ENCODE measurements at regions not wholly inside any gene's neighbourhood (a gene's known extent, or its start where the extent isn't known, plus 50 kb on each side); places are given as distances from the start of the nearest gene placed in this dataset.

GRCh38 chr7:91425149-91425548, 160.9 kb downstream of the FZD1 start:
- no peak for DNase-seq
- Histone ChIP-seq H3K27ac (no peak overlapping the region), H3K36me3 (replicated peaks in 1 of 2) (no peaks in the 10 kb centered on the region), H3K4me1 (replicated peaks in 1 of 2) (no peaks in the 10 kb centered on the region), H3K4me3 (no peak overlapping the region), H3K27me3 (no peaks in the 10 kb centered on the region), H3K9me3 (replicated peaks in 1 of 3) (no peaks in the 10 kb centered on the region)
- WGBS, 4 donors: 63 to 71% (median 69%) methylated on average over 6 of the region's 6 CpGs
- no peak for TF ChIP-seq CTCF (IDR thresholded peaks at IDR 0.05)
- TF ChIP-seq POLR2A (IDR thresholded peaks at IDR 0.05): no peak
- intact Hi-C loops (cut with DNase I): no loop called here

GRCh38 chr7:91427051-91427450, 162.8 kb downstream of the FZD1 start:
- no peaks in the 10 kb centered on the region for H3K36me3 ChIP-seq (replicated peaks in 1 of 2)
- no peak overlapping the region for H3K4me3 ChIP-seq
- H3K27me3 ChIP-seq: no peaks in the 10 kb centered on the region
- H3K27ac ChIP-seq: no peak overlapping the region
- no peaks in the 10 kb centered on the region for H3K4me1 ChIP-seq (replicated peaks in 1 of 2)
- TF ChIP-seq POLR2A (IDR thresholded peaks at IDR 0.05) (no peak), CTCF (IDR thresholded peaks at IDR 0.05) (no peak)
- DNase-seq: no peak
- intact Hi-C loops (cut with DNase I): no loop called here
- no peaks in the 10 kb centered on the region for H3K9me3 ChIP-seq (replicated peaks in 1 of 3)

- WGBS, 4 donors: 67 to 79% (median 71%) methylated on average over 1 of the region's 1 CpG
- TF ChIP-seq POLR2A (IDR thresholded peaks at IDR 0.05): no peak
- no peak for TF ChIP-seq CTCF (IDR thresholded peaks at IDR 0.05)
- H3K4me3 ChIP-seq: no peak overlapping the region
These were observed 167.4 kb downstream of the FZD1 start for GRCh38 chr7:91431601-91432000.

GRCh38 chr7:91434836-91435235, 170.6 kb downstream of the FZD1 start:
- no peaks in the 10 kb centered on the region for H3K4me1 ChIP-seq (replicated peaks in 1 of 2)
- H3K4me3 ChIP-seq: no peak overlapping the region
- WGBS, 4 donors: 73 to 80% (median 76%) methylated on average over 6 of the region's 6 CpGs
- no peak overlapping the region for H3K27ac ChIP-seq
- H3K27me3 ChIP-seq: no peaks in the 10 kb centered on the region
- intact Hi-C loops (cut with DNase I): no loop called here
- no peaks in the 10 kb centered on the region for H3K9me3 ChIP-seq (replicated peaks in 1 of 3)
- TF ChIP-seq POLR2A (IDR thresholded peaks at IDR 0.05) (no peak), CTCF (IDR thresholded peaks at IDR 0.05) (no peak)
- no peak for DNase-seq
- no peaks in the 10 kb centered on the region for H3K36me3 ChIP-seq (replicated peaks in 1 of 2)

More at GRCh38 chr7:91431601-91432000, 167.4 kb downstream of the FZD1 start:
- Histone ChIP-seq H3K4me1 (replicated peaks in 1 of 2) (no peaks in the 10 kb centered on the region), H3K36me3 (replicated peaks in 1 of 2) (no peaks in the 10 kb centered on the region), H3K27ac (no peak overlapping the region), H3K27me3 (no peaks in the 10 kb centered on the region), H3K9me3 (replicated peaks in 1 of 3) (no peaks in the 10 kb centered on the region)
- DNase-seq: no peak
- intact Hi-C loops (cut with DNase I): no loop called here

Data from adrenal gland (tissue), 9 donors.